Lower leg skin (tissue), 3 donors: ENCODE measurements at regions not wholly inside any gene's neighbourhood (a gene's known extent, or its start where the extent isn't known, plus 50 kb on each side); places are given as distances from the start of the nearest gene placed in this dataset.

ENCODE experiments used
- POLR2A ChIP-seq, 2 donors: fragments of 450-650 bp; IDR thresholded peaks; one replicate each; pipeline ENCODE4 v1.6.1; 2016 to 2017; ENCODE audit warnings: antibody characterized with exemption in 2 of 2, mild to moderate bottlenecking in 1 of 2, moderate library complexity in 1 of 2
- TF ChIP-seq, protein P1 (sequence below), 3 donors: fragments of 450-650 bp; IDR thresholded peaks; one replicate each; pipeline ENCODE4 v1.5.1; 2016; ENCODE audit warnings: antibody characterized with exemption in 3 of 3, mild to moderate bottlenecking in 3 of 3, moderate library complexity in 2 of 3

DNA sequence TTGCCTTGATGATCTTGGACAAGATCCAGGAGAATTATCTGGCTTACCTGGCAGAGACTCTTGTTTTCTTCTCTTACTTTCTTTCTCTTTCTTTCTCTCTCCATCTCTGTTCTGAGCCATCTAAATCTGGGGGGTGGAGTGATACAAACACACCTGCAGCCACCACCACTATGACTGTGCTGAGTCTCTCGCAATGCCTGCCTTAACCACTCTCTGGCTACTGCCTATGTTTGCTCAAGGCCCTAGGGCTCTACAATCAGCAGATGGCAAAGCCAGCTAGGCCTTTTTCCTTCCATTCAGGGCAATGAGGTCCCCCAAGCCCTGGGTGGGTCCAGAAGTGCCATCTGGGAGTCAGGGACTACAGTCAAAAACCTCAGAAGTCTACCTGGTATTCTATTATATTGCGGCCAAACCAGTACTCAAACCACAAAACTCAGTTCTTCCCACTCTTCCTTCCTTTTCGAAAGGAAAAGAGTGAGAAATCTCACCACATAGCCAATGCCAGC lies 978.9 kb upstream of the NXPH2 start:
- TF ChIP-seq POLR2A (IDR thresholded peaks at IDR 0.05), result no peak
- TF ChIP-seq, protein P1, sequence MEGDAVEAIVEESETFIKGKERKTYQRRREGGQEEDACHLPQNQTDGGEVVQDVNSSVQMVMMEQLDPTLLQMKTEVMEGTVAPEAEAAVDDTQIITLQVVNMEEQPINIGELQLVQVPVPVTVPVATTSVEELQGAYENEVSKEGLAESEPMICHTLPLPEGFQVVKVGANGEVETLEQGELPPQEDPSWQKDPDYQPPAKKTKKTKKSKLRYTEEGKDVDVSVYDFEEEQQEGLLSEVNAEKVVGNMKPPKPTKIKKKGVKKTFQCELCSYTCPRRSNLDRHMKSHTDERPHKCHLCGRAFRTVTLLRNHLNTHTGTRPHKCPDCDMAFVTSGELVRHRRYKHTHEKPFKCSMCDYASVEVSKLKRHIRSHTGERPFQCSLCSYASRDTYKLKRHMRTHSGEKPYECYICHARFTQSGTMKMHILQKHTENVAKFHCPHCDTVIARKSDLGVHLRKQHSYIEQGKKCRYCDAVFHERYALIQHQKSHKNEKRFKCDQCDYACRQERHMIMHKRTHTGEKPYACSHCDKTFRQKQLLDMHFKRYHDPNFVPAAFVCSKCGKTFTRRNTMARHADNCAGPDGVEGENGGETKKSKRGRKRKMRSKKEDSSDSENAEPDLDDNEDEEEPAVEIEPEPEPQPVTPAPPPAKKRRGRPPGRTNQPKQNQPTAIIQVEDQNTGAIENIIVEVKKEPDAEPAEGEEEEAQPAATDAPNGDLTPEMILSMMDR (IDR thresholded peaks at IDR 0.05), result no peak
